Right lobe of liver (tissue), 6 donors: ENCODE measurements at regions not wholly inside any gene's neighbourhood (a gene's known extent, or its start where the extent isn't known, plus 50 kb on each side); places are given as distances from the start of the nearest gene placed in this dataset.
"Not testable (repeated sequence)": the region's sequence is repeated elsewhere in the genome, so short reads cannot be mapped to it uniquely, and the experiment has no call there.

Experiments
- ATAC-seq, 4 donors: fragments of 200-7000 bp; cut with Tn5 transposase; one replicate each; pipeline ENCODE4 v1.9.1; 2020; ENCODE audit warnings: mild to moderate bottlenecking in 4 of 4, moderate library complexity in 4 of 4
- DNase-seq, 3 donors: peaks; one replicate each; pipeline ENCODE4 v3.0.0-alpha.2; 2020
- H3K27ac ChIP-seq, 3 donors: fragments of 200-600 bp; one replicate each; pipeline ENCODE4 v1.8.0; 2022
- H3K27me3 ChIP-seq, 2 donors: fragments of 200-600 bp; one replicate each; pipeline ENCODE4 v1.8.0; 2022
- H3K36me3 ChIP-seq, 4 donors: fragments of 200-600 bp; sonication (generic) in 1 of 4; one replicate each; pipeline versions ENCODE4 v1.5.1 to v1.8.0; 2017 to 2022; ENCODE audit warnings: control low read depth in 1 of 4
- H3K4me1 ChIP-seq, 4 donors: fragments of 200-600 bp; sonication (generic) in 1 of 4; one replicate each; pipeline versions ENCODE4 v1.5.1 to v1.8.0; 2017 to 2022; ENCODE audit warnings: control low read depth in 1 of 4
- H3K4me3 ChIP-seq, 3 donors: fragments of 200-600 bp; one replicate each; pipeline ENCODE4 v1.8.0; 2022
- H3K9me3 ChIP-seq, 4 donors: fragments of 200-600 bp; sonication (generic) in 1 of 4; one replicate each; pipeline versions ENCODE4 v1.5.1 to v1.8.0; 2017 to 2022; ENCODE audit warnings: control low read depth in 1 of 4
- POLR2A ChIP-seq: fragments of 450-650 bp; IDR thresholded peaks from one replicate; pipeline ENCODE4 v1.6.1; 2017; ENCODE audit warnings: antibody characterized with exemption, mild to moderate bottlenecking
- WGBS: methylation state at CpG from one replicate; pipeline ENCODE4 v1.1.6; 2018; ENCODE audit warnings: low coverage, low lambda C conversion rate; ENCODE audit not compliant: insufficient coverage; ENCODE audit errors: missing lambda C conversion rate; 5-methylcytosine and 5-hydroxymethylcytosine counted together
- intact Hi-C, 2 donors: fragments of 100-400 bp; cut with DNase I; formaldehyde crosslinking; loops; one replicate each; pipeline versions ENCODE4 v1.11.2 to v1.14.1; 2022
- TF ChIP-seq, protein P1 (sequence below), 4 donors: fragments of 200-600 bp in 3 of 4; fragments of 450-650 bp in 1 of 4; IDR thresholded peaks; one replicate each; pipeline versions ENCODE4 v1.5.1 to v1.8.0; 2016 to 2022; ENCODE audit warnings: antibody characterized with exemption in 4 of 4, mild to moderate bottlenecking in 2 of 4
- donor health status: DM: no; HTN: yes; CAD: no.
- donor health status: DM: no; HTN: no; CAD: no.
- donor health status: DM: no; HTN: no; CAD: no.
- donor health status: DM: no; HTN: yes; CAD: no.
- donor health status: DM: no; HTN: yes; CAD: no.

- no peaks in the 10 kb centered on the region for H3K4me1 ChIP-seq
- H3K27me3 ChIP-seq, result no peaks in the 10 kb centered on the region
- intact Hi-C loops, result no loop called here
- TF ChIP-seq, protein P1, sequence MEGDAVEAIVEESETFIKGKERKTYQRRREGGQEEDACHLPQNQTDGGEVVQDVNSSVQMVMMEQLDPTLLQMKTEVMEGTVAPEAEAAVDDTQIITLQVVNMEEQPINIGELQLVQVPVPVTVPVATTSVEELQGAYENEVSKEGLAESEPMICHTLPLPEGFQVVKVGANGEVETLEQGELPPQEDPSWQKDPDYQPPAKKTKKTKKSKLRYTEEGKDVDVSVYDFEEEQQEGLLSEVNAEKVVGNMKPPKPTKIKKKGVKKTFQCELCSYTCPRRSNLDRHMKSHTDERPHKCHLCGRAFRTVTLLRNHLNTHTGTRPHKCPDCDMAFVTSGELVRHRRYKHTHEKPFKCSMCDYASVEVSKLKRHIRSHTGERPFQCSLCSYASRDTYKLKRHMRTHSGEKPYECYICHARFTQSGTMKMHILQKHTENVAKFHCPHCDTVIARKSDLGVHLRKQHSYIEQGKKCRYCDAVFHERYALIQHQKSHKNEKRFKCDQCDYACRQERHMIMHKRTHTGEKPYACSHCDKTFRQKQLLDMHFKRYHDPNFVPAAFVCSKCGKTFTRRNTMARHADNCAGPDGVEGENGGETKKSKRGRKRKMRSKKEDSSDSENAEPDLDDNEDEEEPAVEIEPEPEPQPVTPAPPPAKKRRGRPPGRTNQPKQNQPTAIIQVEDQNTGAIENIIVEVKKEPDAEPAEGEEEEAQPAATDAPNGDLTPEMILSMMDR (IDR thresholded peaks at IDR 0.05), result no peak
- no peak for TF ChIP-seq POLR2A
- DNase-seq (no peak), ATAC-seq (no peak)
- H3K27ac ChIP-seq, result no peak overlapping the region
- no peak overlapping the region for H3K4me3 ChIP-seq
- 86% methylated on average over 5 of the region's 6 CpGs for WGBS
- H3K36me3 ChIP-seq, result no peaks in the 10 kb centered on the region
- no peaks in the 10 kb centered on the region for H3K9me3 ChIP-seq
Measured at GRCh38 chr14:56452940-56453339, 126.7 kb upstream of the TMEM260 start.

- H3K4me1 ChIP-seq, intact Hi-C loops, H3K4me3 ChIP-seq, H3K27me3 ChIP-seq, H3K9me3 ChIP-seq, ATAC-seq, H3K27ac ChIP-seq, DNase-seq, H3K36me3 ChIP-seq: not testable (repeated sequence)
- WGBS, result no CpG with 5 or more reads among the region's 3 CpGs
Measured at GRCh38 chr14:56454680-56455079, 124.9 kb upstream of the TMEM260 start.

DNA sequence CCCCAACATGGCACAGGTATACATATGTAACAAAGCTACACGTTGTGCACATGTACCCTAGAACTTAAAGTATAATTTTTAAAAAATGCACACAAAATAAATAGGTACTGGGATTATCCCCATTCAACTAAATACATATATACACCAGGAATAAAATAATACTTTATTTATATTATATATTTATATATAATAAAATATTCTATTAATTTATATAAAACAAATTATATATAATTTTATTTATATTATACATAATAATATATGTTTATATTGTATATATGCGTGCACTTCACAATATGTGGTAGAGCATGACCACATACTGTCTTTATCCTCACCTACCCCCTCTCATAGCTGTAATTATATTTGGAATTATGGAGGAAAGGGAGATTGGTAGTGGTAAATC lies 119.1 kb upstream of the TMEM260 start:
- Histone ChIP-seq H3K27me3 (peaks cover 0 to 5% of the 10 kb centered on the region in 2 donors), H3K4me1 (no peaks in the 10 kb centered on the region), H3K27ac (no peak overlapping the region), H3K36me3 (no peaks in the 10 kb centered on the region), H3K4me3 (no peak overlapping the region), H3K9me3 (no peaks in the 10 kb centered on the region)
- DNase-seq (no peak), ATAC-seq (no peak)
- TF ChIP-seq POLR2A, result no peak
- TF ChIP-seq, protein P1 (IDR thresholded peaks at IDR 0.05), result no peak
- intact Hi-C loops, result no loop called here
- WGBS, result 70% methylated on average over 2 of the region's 2 CpGs

DNA sequence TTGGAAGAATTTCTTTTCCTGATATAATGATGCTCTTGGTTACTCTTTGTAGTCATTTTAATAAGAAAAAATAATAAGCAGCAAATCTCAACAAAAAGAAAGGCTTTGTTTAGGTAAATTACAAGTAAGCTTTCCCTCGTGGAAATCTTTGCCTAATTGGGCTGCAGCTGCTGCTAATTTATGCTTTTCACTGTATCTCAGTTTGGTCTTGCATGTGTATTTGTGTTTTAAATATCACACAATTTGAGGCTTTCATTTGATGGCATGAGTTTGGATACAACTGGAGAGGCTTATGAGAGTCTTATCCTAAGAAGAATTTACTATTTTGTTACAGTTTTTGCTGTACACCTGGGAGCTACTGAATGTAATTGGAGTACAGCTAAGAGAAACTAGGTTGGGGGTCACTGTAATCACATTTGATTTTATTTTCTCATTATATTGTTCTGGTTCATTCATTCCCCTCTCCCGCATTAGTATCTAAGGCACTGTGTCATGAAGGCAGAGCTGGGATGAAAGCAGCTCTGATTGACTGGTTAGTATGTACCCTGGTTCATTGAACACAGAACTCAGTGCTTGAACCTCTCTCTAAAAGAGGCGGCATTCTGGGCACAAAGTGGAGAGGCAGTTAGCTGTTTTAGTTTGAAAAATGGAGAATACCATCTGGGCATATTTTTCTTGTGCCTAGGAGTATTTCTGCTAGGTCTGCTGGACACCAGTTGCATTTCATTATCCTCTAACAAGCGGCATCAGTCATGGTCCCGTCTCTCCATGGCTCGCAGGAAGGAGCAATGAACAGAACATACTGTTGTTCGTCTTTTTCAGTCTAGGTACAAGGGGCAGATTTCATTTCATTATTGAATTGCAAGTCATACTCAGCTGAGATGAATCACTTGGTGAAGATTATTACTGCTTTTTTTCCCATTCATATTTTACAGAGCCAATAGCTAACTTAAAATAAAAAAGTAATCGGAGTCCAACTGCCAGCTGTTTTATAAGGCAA lies 118.0 kb upstream of the TMEM260 start:
- Histone ChIP-seq H3K36me3 (no peaks in the 10 kb centered on the region), H3K9me3 (no peaks in the 10 kb centered on the region), H3K27ac (no peak overlapping the region), H3K4me3 (no peak overlapping the region), H3K27me3 (peaks cover 0 to 5% of the 10 kb centered on the region in 2 donors), H3K4me1 (no peaks in the 10 kb centered on the region)
- DNase-seq (no peak), ATAC-seq (no peak)
- TF ChIP-seq, protein P1 (IDR thresholded peaks at IDR 0.05), result no peak
- TF ChIP-seq POLR2A, result no peak
- intact Hi-C loops, result no loop called here
- 72% methylated on average over 8 of the region's 8 CpGs for WGBS

- DNase-seq, result no peak
- intact Hi-C loops, result no loop called here
- no peak overlapping the region for H3K27ac ChIP-seq
- no peaks in the 10 kb centered on the region for H3K9me3 ChIP-seq
- H3K4me1 ChIP-seq, result no peaks in the 10 kb centered on the region
- no peak for ATAC-seq
- peaks cover 0 to 5% of the 10 kb centered on the region in 2 donors for H3K27me3 ChIP-seq
- 56% methylated on average over 3 of the region's 3 CpGs for WGBS
- H3K36me3 ChIP-seq, result no peaks in the 10 kb centered on the region
- TF ChIP-seq, protein P1 (IDR thresholded peaks at IDR 0.05), result no peak
- TF ChIP-seq POLR2A, result no peak
- H3K4me3 ChIP-seq, result no peak overlapping the region
Measured at GRCh38 chr14:56463271-56463890, 116.2 kb upstream of the TMEM260 start.
